Transverse colon (tissue), 3 donors: ENCODE measurements at regions not wholly inside any gene's neighbourhood (a gene's known extent, or its start where the extent isn't known, plus 50 kb on each side); places are given as distances from the start of the nearest gene placed in this dataset.

Source experiments
- CTCF ChIP-seq, 5 experiments: fragments of 200-600 bp in 3 of 5; fragments of 450-650 bp in 2 of 5; sonication (generic) in 3 of 5; IDR thresholded peaks; 1 replicate in 2 of 5; 2 replicates in 3 of 5; pipeline ENCODE4 v1.5.1; 2016 to 2017; ENCODE audit warnings: antibody characterized with exemption in 5 of 5, inconsistent platforms in 3 of 5, mild to moderate bottlenecking in 2 of 5, moderate library complexity in 1 of 5
- EP300 ChIP-seq: sonication (generic); formaldehyde crosslinking; IDR thresholded peaks from one replicate; pipeline ENCODE4 v1.6.1; 2017; ENCODE audit warnings: antibody characterized with exemption, low read depth
- POLR2A ChIP-seq: fragments of 450-650 bp; IDR thresholded peaks from one replicate; pipeline ENCODE4 v1.6.1; 2016; ENCODE audit warnings: antibody characterized with exemption, mild to moderate bottlenecking, moderate library complexity

- TF ChIP-seq CTCF (IDR thresholded peaks at IDR 0.05) = no peak
- TF ChIP-seq EP300 = no peak
- TF ChIP-seq POLR2A = no peak
Measured at GRCh38 chr1:163558162-163558561, 236.4 kb downstream of the NUF2 start.
